Colonic mucosa (tissue), 4 donors: ENCODE measurements at regions not wholly inside any gene's neighbourhood (a gene's known extent, or its start where the extent isn't known, plus 50 kb on each side); places are given as distances from the start of the nearest gene placed in this dataset.

Experiments
- DNase-seq: peaks from one replicate; pipeline ENCODE4 v3.0.0-alpha.2; 2020
- H3K27ac ChIP-seq: fragments of 200-600 bp; one replicate; pipeline ENCODE4 v1.8.0; 2021
- H3K27me3 ChIP-seq: fragments of 200-600 bp; one replicate; pipeline ENCODE4 v1.8.0; 2021
- H3K36me3 ChIP-seq: fragments of 200-600 bp; one replicate; pipeline ENCODE4 v1.8.0; 2021
- H3K4me1 ChIP-seq: fragments of 200-600 bp; one replicate; pipeline ENCODE4 v1.8.0; 2021; ENCODE audit warnings: mild to moderate bottlenecking
- H3K4me3 ChIP-seq: fragments of 200-600 bp; one replicate; pipeline ENCODE4 v1.8.0; 2021
- H3K9ac ChIP-seq, 2 donors: one replicate each; pipeline ENCODE4 v1.7.0; 2013; ENCODE audit warnings: control low read depth in 2 of 2, low read depth in 2 of 2, low read length in 2 of 2
- H3K9me3 ChIP-seq: fragments of 200-600 bp; one replicate; pipeline ENCODE4 v1.8.0; 2021
- CTCF ChIP-seq: fragments of 200-600 bp; IDR thresholded peaks from one replicate; pipeline ENCODE4 v1.8.0; 2022; ENCODE audit warnings: antibody characterized with exemption, mild to moderate bottlenecking
- intact Hi-C: fragments of 100-400 bp; cut with DNase I; formaldehyde crosslinking; loops from one replicate; pipeline ENCODE4 v1.14.1; 2022
- donor health status: healthy.
- donor health status: DM: no; HTN: no; CAD: no.
- donor health status: DM: no; HTN: no; CAD: no.

- Histone ChIP-seq H3K27ac (no peak overlapping the region), H3K27me3 (no peaks in the 10 kb centered on the region), H3K9me3 (no peaks in the 10 kb centered on the region), H3K4me3 (no peak overlapping the region), H3K9ac (no peak overlapping the region), H3K36me3 (no peaks in the 10 kb centered on the region), H3K4me1 (no peaks in the 10 kb centered on the region)
- no peak for DNase-seq
- intact Hi-C loops, result no loop called here
- no peak for TF ChIP-seq CTCF
Observed at GRCh38 chr4:123580981-123581664, 184.5 kb downstream of the SPRY1 start.

DNA sequence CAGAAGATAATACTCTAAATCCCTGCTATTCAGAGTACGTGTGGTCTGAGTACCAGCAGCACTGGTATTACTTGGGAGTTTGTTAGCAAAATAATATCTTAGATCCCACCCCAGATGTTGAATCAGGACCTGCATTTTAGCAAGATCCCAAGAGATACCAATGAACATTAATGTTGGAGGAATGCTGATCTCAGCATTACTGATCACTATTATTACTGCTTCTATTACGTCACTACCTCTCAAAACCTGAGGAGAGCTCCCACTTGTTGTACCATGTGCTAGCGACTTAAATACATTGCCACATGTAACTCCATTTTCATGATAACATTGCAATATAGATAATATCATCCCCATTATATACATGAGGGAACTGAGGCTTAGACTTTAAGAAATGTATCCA, 185.2 kb downstream of the SPRY1 start:
- H3K4me1 ChIP-seq, result no peaks in the 10 kb centered on the region
- DNase-seq, result no peak
- no peaks in the 10 kb centered on the region for H3K9me3 ChIP-seq
- H3K27ac ChIP-seq, result no peak overlapping the region
- intact Hi-C loops, result no loop called here
- no peak overlapping the region for H3K4me3 ChIP-seq
- TF ChIP-seq CTCF, result no peak
- H3K27me3 ChIP-seq, result no peaks in the 10 kb centered on the region
- no peak overlapping the region for H3K9ac ChIP-seq
- H3K36me3 ChIP-seq, result no peaks in the 10 kb centered on the region

DNA sequence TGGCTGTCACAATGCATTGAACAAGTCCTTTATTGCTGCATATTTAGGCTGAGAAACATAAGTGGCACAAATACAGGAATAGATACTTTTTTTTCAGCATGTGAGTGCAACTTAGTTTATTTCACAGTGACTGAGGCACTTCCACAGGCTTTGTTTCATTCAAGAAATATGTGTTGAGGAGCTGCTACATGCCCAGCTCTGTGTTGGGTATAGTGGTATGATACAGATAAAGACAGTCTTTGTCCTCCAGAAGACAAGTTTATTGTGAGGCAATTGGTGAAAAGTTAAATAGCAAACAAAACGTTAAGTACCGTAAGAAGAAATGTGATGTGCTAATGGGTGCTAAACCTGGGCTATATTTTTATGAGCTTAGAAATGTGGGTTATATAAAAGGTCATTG, 186.4 kb downstream of the SPRY1 start:
- no peak for TF ChIP-seq CTCF
- Histone ChIP-seq H3K4me3 (no peak overlapping the region), H3K4me1 (peaks cover 4% of the 10 kb centered on the region), H3K27ac (no peak overlapping the region), H3K9ac (no peak overlapping the region), H3K9me3 (no peaks in the 10 kb centered on the region), H3K36me3 (no peaks in the 10 kb centered on the region), H3K27me3 (no peaks in the 10 kb centered on the region)
- intact Hi-C loops, result no loop called here
- DNase-seq, result no peak

- no peaks in the 10 kb centered on the region for H3K36me3 ChIP-seq
- peaks cover 7% of the 10 kb centered on the region for H3K4me1 ChIP-seq
- no peaks in the 10 kb centered on the region for H3K27me3 ChIP-seq
- no peak overlapping the region for H3K4me3 ChIP-seq
- H3K9me3 ChIP-seq, result no peaks in the 10 kb centered on the region
- TF ChIP-seq CTCF, result no peak
- no peak overlapping the region for H3K27ac ChIP-seq
- intact Hi-C loops, result no loop called here
- DNase-seq, result no peak
- H3K9ac ChIP-seq, result no peak overlapping the region
Observed at GRCh38 chr4:123585111-123585510, 188.5 kb downstream of the SPRY1 start.

GRCh38 chr4:123587983-123588494, 191.4 kb downstream of the SPRY1 start:
- no peak for TF ChIP-seq CTCF
- Histone ChIP-seq H3K9me3 (no peaks in the 10 kb centered on the region), H3K4me1 (peaks cover 7% of the 10 kb centered on the region), H3K27ac (peak overlapping the region; percentile 85), H3K4me3 (no peak overlapping the region), H3K27me3 (no peaks in the 10 kb centered on the region), H3K36me3 (no peaks in the 10 kb centered on the region), H3K9ac (peak overlapping the region in 1 of 2 donors; percentile 70)
- intact Hi-C loops, result no loop called here
- peak; percentile 86 for DNase-seq
